DND-41 (cell line): ENCODE measurements at regions not wholly inside any gene's neighbourhood (a gene's known extent, or its start where the extent isn't known, plus 50 kb on each side); places are given as distances from the start of the nearest gene placed in this dataset.

ENCODE experiments used
- ATAC-seq: fragments of 200-7000 bp; cut with Tn5 transposase; 3 replicates; pipeline ENCODE4 v1.9.1; 2021; ENCODE audit warnings: low read depth; ENCODE audit not compliant: insufficient read depth
- DNase-seq: peaks from one replicate; pipeline ENCODE4 v3.0.0-alpha.2; 2020
- H2AFZ ChIP-seq: 2 replicates; pipeline ENCODE4 v1.6.0; 2012; ENCODE audit warnings: low read depth, low read length
- H3K27ac ChIP-seq: 2 replicates; pipeline ENCODE4 v1.5.1; 2012; ENCODE audit warnings: low read length, inconsistent platforms
- H3K27me3 ChIP-seq: fragments of 200-600 bp; sonication (generic); 2 replicates; pipeline ENCODE4 v1.6.0; 2012; ENCODE audit warnings: low read length, mild to moderate bottlenecking, inconsistent platforms; ENCODE audit not compliant: insufficient read depth, poor library complexity
- H3K36me3 ChIP-seq: 2 replicates; pipeline ENCODE4 v1.5.1; 2012; ENCODE audit warnings: low read length, inconsistent platforms; ENCODE audit not compliant: insufficient read depth
- H3K4me1 ChIP-seq: 2 replicates; pipeline ENCODE4 v1.5.1; 2012; ENCODE audit warnings: mild to moderate bottlenecking, low read length; ENCODE audit not compliant: insufficient read depth
- H3K4me2 ChIP-seq: 2 replicates; pipeline ENCODE4 v1.6.0; 2012; ENCODE audit warnings: mild to moderate bottlenecking, moderate library complexity, low read length, inconsistent platforms; ENCODE audit not compliant: insufficient read depth
- H3K4me3 ChIP-seq, 2 experiments: fragments of 200-600 bp in 1 of 2; shearing (Covaris generic) in 1 of 2; 2 replicates each; pipeline ENCODE4 v1.5.1; 2012 to 2016; ENCODE audit warnings: inconsistent platforms in 2 of 2, low read length in 2 of 2, mild to moderate bottlenecking in 2 of 2, low read depth in 1 of 2, moderate library complexity in 1 of 2
- H3K79me2 ChIP-seq: 2 replicates; pipeline ENCODE4 v1.6.0; 2012; ENCODE audit warnings: low read length, inconsistent platforms; ENCODE audit not compliant: insufficient read depth
- H3K9ac ChIP-seq: 2 replicates; pipeline ENCODE4 v1.6.0; 2012; ENCODE audit warnings: low read depth, mild to moderate bottlenecking, inconsistent platforms, low read length, moderate library complexity
- H3K9me3 ChIP-seq: 2 replicates; pipeline ENCODE4 v1.5.1; 2012; ENCODE audit warnings: low read length, moderate library complexity, mild to moderate bottlenecking, inconsistent platforms; ENCODE audit not compliant: insufficient read depth, severe bottlenecking
- H4K20me1 ChIP-seq: 2 replicates; pipeline ENCODE4 v1.6.0; 2012; ENCODE audit warnings: low read length; ENCODE audit not compliant: insufficient read depth
- CTCF ChIP-seq: IDR thresholded peaks from 2 replicates; pipeline ENCODE4 v1.5.1; 2012; ENCODE audit warnings: borderline replicate concordance, low read length, moderate library complexity, mild to moderate bottlenecking; ENCODE audit not compliant: poor library complexity, severe bottlenecking; ENCODE audit errors: extremely low read depth
- EZH2 ChIP-seq: IDR thresholded peaks from 3 replicates; pipeline ENCODE4 v1.6.1; 2012; ENCODE audit warnings: borderline replicate concordance, low read depth, mild to moderate bottlenecking, moderate library complexity, low read length, inconsistent platforms; ENCODE audit not compliant: severe bottlenecking

DNA sequence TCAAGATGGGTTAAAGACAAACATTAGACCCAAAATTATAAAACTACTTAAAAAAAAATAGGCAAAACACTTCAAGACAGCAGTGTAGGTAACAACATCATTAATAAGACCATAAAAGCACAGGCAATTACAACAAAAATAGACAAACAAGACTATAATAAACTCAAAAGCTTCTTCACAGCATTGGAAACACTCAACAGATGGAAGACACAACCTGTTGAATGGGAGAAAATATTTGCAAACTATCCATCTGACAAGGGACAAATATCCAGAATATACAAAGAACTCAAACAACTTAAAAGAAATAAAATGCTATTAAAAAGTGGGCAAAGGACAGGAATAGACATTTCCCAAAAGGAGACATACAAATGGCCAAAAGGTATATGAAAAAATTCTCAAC, 170.7 kb downstream of the HHIP start:
- H3K4me2 ChIP-seq: no peak overlapping the region
- H3K4me3 ChIP-seq: no peak overlapping the region
- H3K4me1 ChIP-seq: no peaks in the 10 kb centered on the region
- H3K36me3 ChIP-seq: no peaks in the 10 kb centered on the region
- DNase-seq (no peak), ATAC-seq (no peak)
- H3K9ac ChIP-seq: no peak overlapping the region
- H3K9me3 ChIP-seq: no peaks in the 10 kb centered on the region
- no peaks in the 10 kb centered on the region for H3K27me3 ChIP-seq
- H3K79me2 ChIP-seq: no peaks in the 10 kb centered on the region
- no peak overlapping the region for H2AFZ ChIP-seq
- H4K20me1 ChIP-seq: no peaks in the 10 kb centered on the region
- no peak overlapping the region for H3K27ac ChIP-seq
- no peak for TF ChIP-seq CTCF
- TF ChIP-seq EZH2: no peak

- H3K27ac ChIP-seq: no peak overlapping the region
- no peaks in the 10 kb centered on the region for H3K36me3 ChIP-seq
- no peaks in the 10 kb centered on the region for H3K4me1 ChIP-seq
- TF ChIP-seq EZH2: no peak
- no peak for TF ChIP-seq CTCF
- no peaks in the 10 kb centered on the region for H3K27me3 ChIP-seq
- no peaks in the 10 kb centered on the region for H3K9me3 ChIP-seq
- H3K9ac ChIP-seq: no peak overlapping the region
- no peaks in the 10 kb centered on the region for H3K79me2 ChIP-seq
- ATAC-seq (no peak), DNase-seq (no peak)
- no peak overlapping the region for H2AFZ ChIP-seq
- H3K4me3 ChIP-seq: no peak overlapping the region
- H4K20me1 ChIP-seq: no peaks in the 10 kb centered on the region
- no peak overlapping the region for H3K4me2 ChIP-seq
Observed at GRCh38 chr4:144817081-144817480, 171.1 kb downstream of the HHIP start.

- Histone ChIP-seq H3K27ac (no peak overlapping the region), H2AFZ (no peak overlapping the region), H3K79me2 (no peaks in the 10 kb centered on the region), H4K20me1 (no peaks in the 10 kb centered on the region), H3K9me3 (no peaks in the 10 kb centered on the region), H3K36me3 (no peaks in the 10 kb centered on the region), H3K4me1 (no peaks in the 10 kb centered on the region), H3K27me3 (no peaks in the 10 kb centered on the region), H3K9ac (no peak overlapping the region), H3K4me2 (no peak overlapping the region), H3K4me3 (no peak overlapping the region)
- no peak for TF ChIP-seq CTCF
- TF ChIP-seq EZH2: no peak
- no peak for ATAC-seq
- DNase-seq: no peak
Observed at GRCh38 chr4:144818136-144818535, 172.2 kb downstream of the HHIP start.

- Histone ChIP-seq H4K20me1 (no peaks in the 10 kb centered on the region), H3K27me3 (no peaks in the 10 kb centered on the region), H3K27ac (no peak overlapping the region), H3K79me2 (no peaks in the 10 kb centered on the region), H3K4me1 (no peaks in the 10 kb centered on the region), H2AFZ (no peak overlapping the region), H3K9me3 (no peaks in the 10 kb centered on the region), H3K4me3 (no peak overlapping the region), H3K4me2 (no peak overlapping the region), H3K9ac (no peak overlapping the region), H3K36me3 (no peaks in the 10 kb centered on the region)
- DNase-seq (no peak), ATAC-seq (no peak)
- TF ChIP-seq EZH2 (no peak), CTCF (no peak)
Observed at GRCh38 chr4:144819591-144819990, 173.6 kb downstream of the HHIP start.
